Loucy (cell line): ENCODE measurements at regions not wholly inside any gene's neighbourhood (a gene's known extent, or its start where the extent isn't known, plus 50 kb on each side); places are given as distances from the start of the nearest gene placed in this dataset.

Experiments
- H2AFZ ChIP-seq: fragments of 200-600 bp; sonication (generic); 2 replicates; pipeline ENCODE4 v1.6.0; 2016; ENCODE audit warnings: antibody characterized with exemption, mild to moderate bottlenecking, low read length, moderate library complexity
- H3F3A ChIP-seq: fragments of 200-600 bp; 2 replicates; pipeline ENCODE4 v1.6.0; 2016; ENCODE audit warnings: antibody characterized with exemption, low read depth, mild to moderate bottlenecking
- H3K27me3 ChIP-seq: fragments of 200-600 bp; sonication (generic); 2 replicates; pipeline ENCODE4 v1.6.1; 2014; ENCODE audit warnings: low read length, mild to moderate bottlenecking; ENCODE audit not compliant: insufficient read depth, poor library complexity, severe bottlenecking
- H3K36me3 ChIP-seq: fragments of 200-600 bp; sonication (generic); 2 replicates; pipeline ENCODE4 v1.6.1; 2016; ENCODE audit warnings: low read length; ENCODE audit not compliant: insufficient read depth
- H3K4me1 ChIP-seq: fragments of 200-600 bp; sonication (generic); 2 replicates; pipeline ENCODE4 v1.5.1; 2014; ENCODE audit warnings: low read length, mild to moderate bottlenecking; ENCODE audit not compliant: insufficient read depth, poor library complexity, severe bottlenecking
- H3K4me2 ChIP-seq: fragments of 200-600 bp; sonication (generic); 2 replicates; pipeline ENCODE4 v1.6.0; 2014; ENCODE audit warnings: antibody characterized with exemption, low read length, low read depth, mild to moderate bottlenecking; ENCODE audit not compliant: poor library complexity, severe bottlenecking
- H3K4me3 ChIP-seq: fragments of 200-600 bp; sonication (generic); 2 replicates; pipeline ENCODE4 v1.5.1; 2014; ENCODE audit warnings: low read length, mild to moderate bottlenecking, mixed read lengths; ENCODE audit not compliant: poor library complexity, severe bottlenecking
- H3K79me2 ChIP-seq: fragments of 200-600 bp; sonication (generic); 2 replicates; pipeline ENCODE4 v1.6.1; 2014; ENCODE audit warnings: low read length; ENCODE audit not compliant: insufficient read depth
- H3K9ac ChIP-seq: fragments of 200-600 bp; sonication (generic); 2 replicates; pipeline ENCODE4 v1.6.0; 2014; ENCODE audit warnings: mild to moderate bottlenecking, low read depth, low read length, moderate library complexity; ENCODE audit not compliant: poor library complexity, severe bottlenecking
- H3K9me2 ChIP-seq: fragments of 200-600 bp; sonication (generic); replicated peaks from 2 replicates; pipeline ENCODE4 v1.6.1; 2016; ENCODE audit warnings: low read depth, low read length, mixed read lengths
- H3K9me3 ChIP-seq: fragments of 200-600 bp; sonication (generic); 2 replicates; pipeline ENCODE4 v1.6.1; 2014; ENCODE audit warnings: mild to moderate bottlenecking, antibody characterized with exemption, low read length, low read depth; ENCODE audit not compliant: insufficient read depth
- H4K20me1 ChIP-seq: fragments of 200-600 bp; sonication (generic); 2 replicates; pipeline ENCODE4 v1.6.0; 2014; ENCODE audit warnings: antibody characterized with exemption, low read length, mild to moderate bottlenecking; ENCODE audit not compliant: insufficient read depth, poor library complexity, severe bottlenecking
- EZH2phosphoT487 ChIP-seq: fragments of 200-600 bp; IDR thresholded peaks from 2 replicates; pipeline ENCODE4 v1.6.1; 2018; ENCODE audit warnings: antibody characterized with exemption, mild to moderate bottlenecking, moderate library complexity, borderline replicate concordance
- TF ChIP-seq, protein P1 (sequence below): fragments of 200-600 bp; sonication (generic); conservative IDR thresholded peaks from 2 replicates; pipeline ENCODE4 v1.5.1; 2014; ENCODE audit warnings: mild to moderate bottlenecking, antibody characterized with exemption, low read length

- Histone ChIP-seq H3K4me2 (no peak overlapping the region), H2AFZ (no peak overlapping the region), H3K9ac (no peak overlapping the region), H3K9me3 (no peaks in the 10 kb centered on the region), H3K27me3 (no peaks in the 10 kb centered on the region), H3F3A (no peaks in the 10 kb centered on the region), H4K20me1 (no peaks in the 10 kb centered on the region), H3K4me1 (no peaks in the 10 kb centered on the region), H3K9me2 (no peaks in the 10 kb centered on the region), H3K4me3 (no peak overlapping the region), H3K79me2 (no peaks in the 10 kb centered on the region), H3K36me3 (no peaks in the 10 kb centered on the region)
- TF ChIP-seq EZH2phosphoT487 = no peak
- TF ChIP-seq, protein P1, sequence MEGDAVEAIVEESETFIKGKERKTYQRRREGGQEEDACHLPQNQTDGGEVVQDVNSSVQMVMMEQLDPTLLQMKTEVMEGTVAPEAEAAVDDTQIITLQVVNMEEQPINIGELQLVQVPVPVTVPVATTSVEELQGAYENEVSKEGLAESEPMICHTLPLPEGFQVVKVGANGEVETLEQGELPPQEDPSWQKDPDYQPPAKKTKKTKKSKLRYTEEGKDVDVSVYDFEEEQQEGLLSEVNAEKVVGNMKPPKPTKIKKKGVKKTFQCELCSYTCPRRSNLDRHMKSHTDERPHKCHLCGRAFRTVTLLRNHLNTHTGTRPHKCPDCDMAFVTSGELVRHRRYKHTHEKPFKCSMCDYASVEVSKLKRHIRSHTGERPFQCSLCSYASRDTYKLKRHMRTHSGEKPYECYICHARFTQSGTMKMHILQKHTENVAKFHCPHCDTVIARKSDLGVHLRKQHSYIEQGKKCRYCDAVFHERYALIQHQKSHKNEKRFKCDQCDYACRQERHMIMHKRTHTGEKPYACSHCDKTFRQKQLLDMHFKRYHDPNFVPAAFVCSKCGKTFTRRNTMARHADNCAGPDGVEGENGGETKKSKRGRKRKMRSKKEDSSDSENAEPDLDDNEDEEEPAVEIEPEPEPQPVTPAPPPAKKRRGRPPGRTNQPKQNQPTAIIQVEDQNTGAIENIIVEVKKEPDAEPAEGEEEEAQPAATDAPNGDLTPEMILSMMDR = no peak
These were observed 68.2 kb downstream of the KATNIP start for GRCh38 chr16:27618165-27618564.

DNA sequence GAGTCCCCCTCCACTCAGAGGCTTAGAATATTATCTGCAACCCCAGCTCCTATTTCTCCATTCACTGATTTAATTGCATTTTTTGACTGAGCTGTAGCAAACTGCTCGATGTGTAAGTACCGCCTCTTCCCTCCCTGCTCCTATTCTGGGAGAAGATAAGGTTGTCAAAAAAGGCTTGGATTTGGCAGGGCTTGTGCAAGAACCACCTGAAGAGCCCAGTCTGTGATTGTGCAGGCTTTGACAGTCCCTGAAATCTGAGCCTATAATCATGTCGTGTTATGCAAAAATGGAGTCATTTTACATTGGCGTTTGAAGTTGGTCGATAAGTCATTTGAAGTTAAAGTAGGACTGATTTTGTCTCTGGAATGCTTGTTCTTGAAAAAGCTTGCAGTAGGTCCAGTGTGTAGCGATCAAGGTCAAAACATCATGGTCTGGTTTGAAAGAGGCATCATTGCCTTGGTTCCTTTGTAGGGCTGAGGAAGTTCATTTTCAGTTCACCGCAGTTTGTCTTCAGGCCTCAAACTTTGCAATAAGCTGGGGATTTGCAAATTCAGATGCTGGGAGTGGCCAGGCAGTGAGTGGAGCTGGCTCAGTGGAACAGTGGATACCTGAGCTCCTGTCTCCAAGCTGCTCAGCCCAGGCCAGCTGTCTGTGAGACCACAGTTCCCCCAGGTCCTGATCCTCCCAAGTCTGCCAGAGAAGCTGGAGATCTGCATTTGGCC lies 68.8 kb downstream of the KATNIP start:
- H3F3A ChIP-seq = no peaks in the 10 kb centered on the region
- H3K79me2 ChIP-seq = no peaks in the 10 kb centered on the region
- no peaks in the 10 kb centered on the region for H4K20me1 ChIP-seq
- H3K36me3 ChIP-seq = no peaks in the 10 kb centered on the region
- no peak overlapping the region for H3K9ac ChIP-seq
- H2AFZ ChIP-seq = no peak overlapping the region
- H3K4me3 ChIP-seq = no peak overlapping the region
- no peak for TF ChIP-seq EZH2phosphoT487
- TF ChIP-seq, protein P1 = no peak
- H3K9me3 ChIP-seq = no peaks in the 10 kb centered on the region
- no peak overlapping the region for H3K4me2 ChIP-seq
- no peaks in the 10 kb centered on the region for H3K9me2 ChIP-seq
- H3K4me1 ChIP-seq = no peaks in the 10 kb centered on the region
- H3K27me3 ChIP-seq = no peaks in the 10 kb centered on the region

GRCh38 chr16:27620541-27620940 lies 70.6 kb downstream of the KATNIP start:
- no peak overlapping the region for H3K4me3 ChIP-seq
- TF ChIP-seq, protein P1 = no peak
- no peak for TF ChIP-seq EZH2phosphoT487
- H3K9me2 ChIP-seq = no peaks in the 10 kb centered on the region
- no peaks in the 10 kb centered on the region for H3K79me2 ChIP-seq
- no peaks in the 10 kb centered on the region for H3K36me3 ChIP-seq
- no peaks in the 10 kb centered on the region for H3K4me1 ChIP-seq
- H3K9ac ChIP-seq = no peak overlapping the region
- no peaks in the 10 kb centered on the region for H3F3A ChIP-seq
- no peaks in the 10 kb centered on the region for H3K27me3 ChIP-seq
- H3K9me3 ChIP-seq = no peaks in the 10 kb centered on the region
- no peaks in the 10 kb centered on the region for H4K20me1 ChIP-seq
- no peak overlapping the region for H3K4me2 ChIP-seq
- H2AFZ ChIP-seq = no peak overlapping the region
